ENCODE measurements at regions not wholly inside any gene's neighbourhood (a gene's known extent, or its start where the extent isn't known, plus 50 kb on each side); places are given as distances from the start of the nearest gene placed in this dataset.

DNA sequence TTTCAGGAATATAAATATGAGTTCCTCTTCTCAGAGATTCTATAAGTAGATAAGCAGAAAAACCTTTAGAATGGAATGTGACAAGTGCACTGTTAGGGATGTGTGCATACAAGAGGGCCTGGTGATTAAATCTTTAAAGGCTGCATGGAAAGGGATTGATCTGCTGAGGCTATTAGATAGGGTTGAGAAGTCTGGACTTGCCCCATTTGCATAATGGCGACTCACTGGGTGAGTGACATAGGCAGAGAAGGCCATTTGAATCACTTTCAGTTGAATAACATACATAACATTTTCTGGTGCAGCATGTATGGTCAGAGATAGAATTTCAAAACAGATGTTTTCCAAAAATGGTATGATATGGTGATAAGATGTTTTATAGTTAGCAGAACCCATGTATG, 156.9 kb downstream of the ZNF621 start:
- Histone ChIP-seq H3K27ac (no peak overlapping the region), H3K79me2 (ENCODE audit: low read depth) (no peaks in the 10 kb centered on the region), H3K4me3 (no peak overlapping the region), H3K4me2 (no peak overlapping the region), H2AFZ (replicated peaks) (no peak overlapping the region), H3K9ac (no peak overlapping the region), H3K4me1 (peaks cover 18% of the 10 kb centered on the region), H4K20me1 (ENCODE audit: low read depth) (no peaks in the 10 kb centered on the region), H3K9me3 (ENCODE audit: low read depth) (no peaks in the 10 kb centered on the region), H3K27me3 (no peaks in the 10 kb centered on the region), H3F3A (ENCODE audit: low read depth) (peaks cover 16% of the 10 kb centered on the region), H3K36me3 (no peaks in the 10 kb centered on the region)
- Mint-ChIP-seq H3K4me3 (no peak overlapping the region), H3K36me3 (no peaks in the 10 kb centered on the region), H3K9me3 (peaks cover 3% of the 10 kb centered on the region), H3K4me1 (peaks cover 24% of the 10 kb centered on the region), H3K27ac (no peak overlapping the region), H3K27me3 (ENCODE audit: insufficient read depth, low read depth) (no peaks in the 10 kb centered on the region)
- no peak for TF ChIP-seq EZH2phosphoT487 (IDR thresholded peaks at IDR 0.05)
- TF ChIP-seq CTCF (IDR thresholded peaks at IDR 0.05) = no peak
- TF ChIP-seq EZH2 (IDR thresholded peaks at IDR 0.05) = no peak
- no peak for DNase-seq (ENCODE audit: low spot score)

- no peaks in the 10 kb centered on the region for H3K27me3 Mint-ChIP-seq (ENCODE audit: insufficient read depth, low read depth)
- H3K9me3 ChIP-seq (ENCODE audit: low read depth) = no peaks in the 10 kb centered on the region
- no peak overlapping the region for H3K4me3 ChIP-seq
- H3K4me1 ChIP-seq = no peaks in the 10 kb centered on the region
- no peaks in the 10 kb centered on the region for H3K36me3 Mint-ChIP-seq
- peaks cover 15% of the 10 kb centered on the region for H3K4me1 Mint-ChIP-seq
- no peaks in the 10 kb centered on the region for H3K79me2 ChIP-seq (ENCODE audit: low read depth)
- peaks cover 3% of the 10 kb centered on the region for H3K9me3 Mint-ChIP-seq
- no peak overlapping the region for H3K27ac ChIP-seq
- H3K27ac Mint-ChIP-seq = no peak overlapping the region
- no peak for TF ChIP-seq CTCF (IDR thresholded peaks at IDR 0.05)
- no peak for TF ChIP-seq EZH2 (IDR thresholded peaks at IDR 0.05)
- no peak for TF ChIP-seq EZH2phosphoT487 (IDR thresholded peaks at IDR 0.05)
- H2AFZ ChIP-seq (replicated peaks) = no peak overlapping the region
- no peaks in the 10 kb centered on the region for H4K20me1 ChIP-seq (ENCODE audit: low read depth)
- H3K9ac ChIP-seq = no peak overlapping the region
- H3F3A ChIP-seq (ENCODE audit: low read depth) = no peaks in the 10 kb centered on the region
- H3K36me3 ChIP-seq = no peaks in the 10 kb centered on the region
- no peak for DNase-seq (ENCODE audit: low spot score)
- H3K27me3 ChIP-seq = no peaks in the 10 kb centered on the region
- no peak overlapping the region for H3K4me3 Mint-ChIP-seq
- no peak overlapping the region for H3K4me2 ChIP-seq
Observed at GRCh38 chr3:40689837-40690236, 165.1 kb downstream of the ZNF621 start.

GRCh38 chr3:40690749-40691451, 166.1 kb downstream of the ZNF621 start:
- H3K4me3 ChIP-seq = no peak overlapping the region
- Mint-ChIP-seq H3K9me3 (peaks cover 3% of the 10 kb centered on the region), H3K36me3 (no peaks in the 10 kb centered on the region), H3K4me1 (peaks cover 16% of the 10 kb centered on the region), H3K27ac (no peak overlapping the region), H3K27me3 (ENCODE audit: insufficient read depth, low read depth) (no peaks in the 10 kb centered on the region), H3K4me3 (no peak overlapping the region)
- no peaks in the 10 kb centered on the region for H3K27me3 ChIP-seq
- DNase-seq (ENCODE audit: low spot score) = no peak
- H3K27ac ChIP-seq = no peak overlapping the region
- no peaks in the 10 kb centered on the region for H3F3A ChIP-seq (ENCODE audit: low read depth)
- no peaks in the 10 kb centered on the region for H3K36me3 ChIP-seq
- H3K79me2 ChIP-seq (ENCODE audit: low read depth) = no peaks in the 10 kb centered on the region
- no peaks in the 10 kb centered on the region for H3K4me1 ChIP-seq
- no peak overlapping the region for H3K4me2 ChIP-seq
- no peaks in the 10 kb centered on the region for H4K20me1 ChIP-seq (ENCODE audit: low read depth)
- no peak overlapping the region for H3K9ac ChIP-seq
- no peak for TF ChIP-seq CTCF (IDR thresholded peaks at IDR 0.05)
- no peak for TF ChIP-seq EZH2 (IDR thresholded peaks at IDR 0.05)
- no peak for TF ChIP-seq EZH2phosphoT487 (IDR thresholded peaks at IDR 0.05)
- no peaks in the 10 kb centered on the region for H3K9me3 ChIP-seq (ENCODE audit: low read depth)
- no peak overlapping the region for H2AFZ ChIP-seq (replicated peaks)

All from neural progenitor cell (in vitro differentiated cells).